ENCODE measurements at regions not wholly inside any gene's neighbourhood (a gene's known extent, or its start where the extent isn't known, plus 50 kb on each side); places are given as distances from the start of the nearest gene placed in this dataset.
"Not testable (repeated sequence)": the region's sequence is repeated elsewhere in the genome, so short reads cannot be mapped to it uniquely, and the experiment has no call there.

- DNase-seq (ENCODE audit: low read depth in 3 of 3, low spot score in 2 of 3) = no peak
Measured at GRCh38 chr10:109126541-109126940, 796.8 kb downstream of the XPNPEP1 start.

GRCh38 chr10:109126016-109126415 lies 797.3 kb downstream of the XPNPEP1 start:
- no peak for DNase-seq (ENCODE audit: low read depth in 3 of 3, low spot score in 2 of 3)

GRCh38 chr10:109115179-109115578 lies 808.1 kb downstream of the XPNPEP1 start:
- DNase-seq (ENCODE audit: low read depth in 3 of 3, low spot score in 2 of 3) = no peak

- DNase-seq (ENCODE audit: low read depth in 3 of 3, low spot score in 2 of 3) = no peak
Measured at GRCh38 chr10:109114579-109114978, 808.7 kb downstream of the XPNPEP1 start.

GRCh38 chr10:109106604-109107003 lies 816.7 kb downstream of the XPNPEP1 start:
- DNase-seq (ENCODE audit: low read depth in 3 of 3, low spot score in 2 of 3) = no peak

- no peak for DNase-seq (ENCODE audit: low read depth in 3 of 3, low spot score in 2 of 3)
Measured at GRCh38 chr10:109105725-109106124, 817.6 kb downstream of the XPNPEP1 start.

- no peak for DNase-seq (ENCODE audit: low read depth in 3 of 3, low spot score in 2 of 3)
Measured at GRCh38 chr10:109104806-109105205, 818.5 kb downstream of the XPNPEP1 start.

GRCh38 chr10:109103278-109103677 lies 820.0 kb downstream of the XPNPEP1 start:
- no peak for DNase-seq (ENCODE audit: low read depth in 3 of 3, low spot score in 2 of 3)

- no peak for DNase-seq (ENCODE audit: low read depth in 3 of 3, low spot score in 2 of 3)
Measured at GRCh38 chr10:109089779-109090178, 833.5 kb downstream of the XPNPEP1 start.

- no peak for DNase-seq (ENCODE audit: low read depth in 3 of 3, low spot score in 2 of 3)
Measured at GRCh38 chr10:109071539-109071938, 851.8 kb downstream of the XPNPEP1 start.

- DNase-seq (ENCODE audit: low read depth in 3 of 3, low spot score in 2 of 3) = no peak
Measured at GRCh38 chr10:109070492-109070891, 852.8 kb downstream of the XPNPEP1 start.

GRCh38 chr10:109067031-109067430 lies 856.3 kb downstream of the XPNPEP1 start:
- DNase-seq (ENCODE audit: low read depth in 3 of 3, low spot score in 2 of 3) = no peak

- no peak for DNase-seq (ENCODE audit: low read depth in 3 of 3, low spot score in 2 of 3)
Measured at GRCh38 chr10:109065821-109066220, 857.5 kb downstream of the XPNPEP1 start.

- DNase-seq (ENCODE audit: low read depth in 3 of 3, low spot score in 2 of 3) = no peak
Measured at GRCh38 chr10:109062371-109062770, 860.9 kb downstream of the XPNPEP1 start.

- no peak for DNase-seq (ENCODE audit: low read depth in 3 of 3, low spot score in 2 of 3)
Measured at GRCh38 chr10:109055243-109055642, 868.1 kb downstream of the XPNPEP1 start.

GRCh38 chr10:109047856-109048255 lies 875.5 kb downstream of the XPNPEP1 start:
- DNase-seq (ENCODE audit: low read depth in 3 of 3, low spot score in 2 of 3) = no peak

GRCh38 chr10:109046427-109046826 lies 876.9 kb downstream of the XPNPEP1 start:
- DNase-seq (ENCODE audit: low read depth in 3 of 3, low spot score in 2 of 3) = not testable (repeated sequence)

- no peak for DNase-seq (ENCODE audit: low read depth in 3 of 3, low spot score in 2 of 3)
Measured at GRCh38 chr10:109040622-109041021, 882.7 kb downstream of the XPNPEP1 start.

GRCh38 chr10:109037978-109038377 lies 885.3 kb downstream of the XPNPEP1 start:
- DNase-seq (ENCODE audit: low read depth in 3 of 3, low spot score in 2 of 3) = no peak

- DNase-seq (ENCODE audit: low read depth in 3 of 3, low spot score in 2 of 3) = no peak
Measured at GRCh38 chr10:109030581-109031210, 892.6 kb downstream of the XPNPEP1 start.

- no peak for DNase-seq (ENCODE audit: low read depth in 3 of 3, low spot score in 2 of 3)
Measured at GRCh38 chr10:109029870-109030269, 893.4 kb downstream of the XPNPEP1 start.

- no peak for DNase-seq (ENCODE audit: low read depth in 3 of 3, low spot score in 2 of 3)
Measured at GRCh38 chr10:109027534-109028185, 895.7 kb downstream of the XPNPEP1 start.

- no peak for DNase-seq (ENCODE audit: low read depth in 3 of 3, low spot score in 2 of 3)
Measured at GRCh38 chr10:109025172-109025571, 898.1 kb downstream of the XPNPEP1 start.

All from right renal cortex interstitium (tissue), 3 donors.